SK-N-SH (cell line): ENCODE measurements at regions not wholly inside any gene's neighbourhood (a gene's known extent, or its start where the extent isn't known, plus 50 kb on each side); places are given as distances from the start of the nearest gene placed in this dataset.
"Not testable (repeated sequence)": the region's sequence is repeated elsewhere in the genome, so short reads cannot be mapped to it uniquely, and the experiment has no call there.

Experiments
- CTCF ChIA-PET: fragments of 300-600, 350-600 bp; formaldehyde crosslinking; extraction: SDS; loops from one replicate; lab custom pipeline; 2021; lab: Yijun Ruan, JAX
- POLR2A ChIA-PET: fragments of 350-600 bp; sonication (Branson Sonifier 250); formaldehyde crosslinking; extraction: SDS; loops from one replicate; lab custom pipeline; 2020; ENCODE audit warnings: antibody characterized with exemption, inconsistent platforms; lab: Yijun Ruan, JAX
- DNase-seq: peaks from one replicate; pipeline ENCODE4 v3.0.0; 2012
- H2AFZ ChIP-seq: fragments of 200-600 bp; sonication (generic); 2 replicates; pipeline ENCODE4 v1.8.1; 2016; ENCODE audit warnings: antibody characterized with exemption, mild to moderate bottlenecking, low read depth
- H3F3A ChIP-seq: fragments of 200-600 bp; sonication (generic); replicated peaks from 2 replicates; pipeline ENCODE3; 2016; ENCODE audit warnings: antibody characterized with exemption, mild to moderate bottlenecking; ENCODE audit not compliant: insufficient read depth
- H3K27ac ChIP-seq, 2 experiments: fragments of 200-500 bp in 1 of 2; fragments of 200-600 bp in 1 of 2; sonication (Bioruptor generic) in 1 of 2; sonication (generic), shearing (Covaris generic) in 1 of 2; 2 replicates each; pipeline versions ENCODE4 v1.5.1 to v1.6.1; 2014 to 2016; ENCODE audit warnings: low read depth in 2 of 2, inconsistent platforms in 1 of 2, low read length in 1 of 2, mild to moderate bottlenecking in 1 of 2, mixed read lengths in 1 of 2
- H3K27me3 ChIP-seq: fragments of 200-600 bp; sonication (generic), shearing (Covaris generic); 2 replicates; pipeline ENCODE4 v1.6.1; 2016; ENCODE audit warnings: mixed run types; ENCODE audit not compliant: insufficient read depth
- H3K36me3 ChIP-seq, 2 experiments: fragments of 200-500 bp in 1 of 2; fragments of 200-600 bp in 1 of 2; sonication (Bioruptor generic) in 1 of 2; sonication (generic) in 1 of 2; replicated peaks in 1 of 2; 2 replicates each; pipeline versions ENCODE3 to v1.5.1; 2014 to 2016; ENCODE audit warnings: low read length in 1 of 2, mild to moderate bottlenecking in 1 of 2; ENCODE audit not compliant: insufficient read depth in 2 of 2, control insufficient read depth in 1 of 2
- H3K4me1 ChIP-seq, 2 experiments: fragments of 200-500 bp in 1 of 2; fragments of 200-600 bp in 1 of 2; sonication (Bioruptor generic) in 1 of 2; sonication (generic), shearing (Covaris generic) in 1 of 2; 2 replicates each; pipeline versions ENCODE4 v1.5.1 to v1.6.1; 2014 to 2016; ENCODE audit warnings: low read depth in 1 of 2, low read length in 1 of 2, mixed run types in 1 of 2; ENCODE audit not compliant: insufficient read depth in 2 of 2, control insufficient read depth in 1 of 2
- H3K4me2 ChIP-seq: fragments of 200-600 bp; sonication (generic), shearing (Covaris generic); 2 replicates; pipeline ENCODE4 v1.6.1; 2017; ENCODE audit warnings: mixed run types
- H3K4me3 ChIP-seq, 2 experiments: fragments of 200-500 bp in 1 of 2; fragments of 200-600 bp in 1 of 2; sonication (Bioruptor generic) in 1 of 2; sonication (generic), shearing (Covaris generic) in 1 of 2; 2 replicates each; pipeline versions ENCODE4 v1.5.1 to v1.8.1; 2014 to 2016; ENCODE audit warnings: low read depth in 2 of 2, inconsistent platforms in 1 of 2, low read length in 1 of 2, mild to moderate bottlenecking in 1 of 2, mixed read lengths in 1 of 2, moderate library complexity in 1 of 2
- H3K79me2 ChIP-seq: fragments of 200-600 bp; sonication (generic); 2 replicates; pipeline ENCODE4 v1.8.1; 2017; ENCODE audit warnings: mild to moderate bottlenecking; ENCODE audit not compliant: insufficient read depth
- H3K9ac ChIP-seq: fragments of 200-600 bp; sonication (generic); 2 replicates; pipeline ENCODE4 v1.6.1; 2017; ENCODE audit warnings: mixed run types
- H3K9me2 ChIP-seq: fragments of 200-600 bp; sonication (generic); 2 replicates; pipeline ENCODE4 v1.6.1; 2017; ENCODE audit warnings: mixed run types
- H3K9me3 ChIP-seq: fragments of 200-600 bp; sonication (generic); 2 replicates; pipeline ENCODE4 v1.6.1; 2017; ENCODE audit warnings: mixed run types, mild to moderate bottlenecking, moderate library complexity
- H4K20me1 ChIP-seq: fragments of 200-600 bp; sonication (generic); 2 replicates; pipeline ENCODE4 v1.6.1; 2017; ENCODE audit warnings: mild to moderate bottlenecking, mixed run types; ENCODE audit not compliant: insufficient read depth
- EZH2phosphoT487 ChIP-seq: fragments of 200-600 bp; sonication (generic); IDR thresholded peaks from 2 replicates; pipeline ENCODE4 v1.6.1; 2017; ENCODE audit warnings: low read depth, mixed run types, mild to moderate bottlenecking, antibody characterized with exemption, moderate library complexity, borderline replicate concordance
- FOXJ3 ChIP-seq: sonication (generic); formaldehyde crosslinking; IDR thresholded peaks from 2 replicates; pipeline ENCODE4 v1.5.1; 2020; ENCODE audit warnings: mild to moderate bottlenecking, missing genetic modification reagents
- FOXM1 ChIP-seq: IDR thresholded peaks from 2 replicates; pipeline ENCODE4 v1.4.0; 2012; ENCODE audit warnings: low read depth, mild to moderate bottlenecking
- NRF1 ChIP-seq: IDR thresholded peaks from 2 replicates; pipeline ENCODE4 v1.6.1; 2012; ENCODE audit warnings: low read depth, mild to moderate bottlenecking, low read length
- TAF1 ChIP-seq: IDR thresholded peaks from 2 replicates; pipeline ENCODE4 v1.6.1; 2012; ENCODE audit warnings: low read depth, mild to moderate bottlenecking, low read length, moderate library complexity, borderline replicate concordance
- TCF12 ChIP-seq: IDR thresholded peaks from 2 replicates; pipeline ENCODE4 v1.4.0; 2012
- WGBS: methylation state at CpG from one replicate; pipeline ENCODE4 v1.1.6; 2017; ENCODE audit warnings: low lambda C conversion rate; 5-methylcytosine and 5-hydroxymethylcytosine counted together
- TF ChIP-seq, protein P1 (sequence below): fragments of 200-600 bp; sonication (generic); IDR thresholded peaks from 2 replicates; pipeline ENCODE4 v1.6.1; 2017; ENCODE audit warnings: antibody characterized with exemption, mild to moderate bottlenecking, moderate library complexity
- TF ChIP-seq, protein P2 (sequence below): fragments of 150-350 bp; IDR thresholded peaks from 2 replicates; pipeline ENCODE4 v1.6.1; 2016; ENCODE audit warnings: mild to moderate bottlenecking, low read depth, low read length
- TF ChIP-seq, protein P3 (sequence below): IDR thresholded peaks from 2 replicates; pipeline ENCODE4 v1.4.0; 2012; ENCODE audit warnings: low read depth, borderline replicate concordance
- TF ChIP-seq, protein P4 (sequence below): IDR thresholded peaks from 2 replicates; pipeline ENCODE4 v1.6.1; 2012; ENCODE audit warnings: mild to moderate bottlenecking, low read depth, low read length, moderate library complexity

DNA sequence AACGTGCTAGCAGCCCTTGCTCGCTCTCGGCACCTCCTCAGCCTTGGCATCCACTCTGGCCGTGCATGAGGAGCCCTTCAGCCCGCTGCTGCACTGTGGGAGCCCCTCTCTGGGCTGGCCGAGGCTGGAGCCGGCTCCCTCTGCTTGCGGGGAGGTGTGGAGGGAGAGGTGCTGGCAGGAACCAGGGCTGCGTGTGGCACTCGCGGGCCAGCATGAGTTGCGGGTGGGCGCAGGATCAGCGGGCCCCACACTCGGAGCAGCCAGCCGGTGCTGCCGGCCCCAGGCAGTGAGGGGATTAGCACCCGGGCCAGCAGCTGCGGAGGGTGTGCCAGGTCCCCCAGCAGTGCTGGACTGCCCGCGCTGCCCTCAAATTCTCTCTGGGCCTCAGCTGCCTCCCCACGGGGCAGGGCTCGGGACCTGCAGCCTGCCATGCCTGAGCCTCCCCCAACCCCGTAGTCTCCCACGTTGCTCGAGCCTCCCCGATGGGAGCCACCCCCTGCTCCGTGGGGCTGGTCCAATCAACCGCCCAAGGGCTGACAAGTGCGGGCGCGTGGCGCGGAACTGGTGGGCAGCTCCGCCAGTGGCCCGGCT, 1743.4 kb upstream of the CELF4 start:
- POLR2A ChIA-PET, H3K9ac ChIP-seq, H3K36me3 ChIP-seq, H3K27me3 ChIP-seq, H3K4me3 ChIP-seq, H4K20me1 ChIP-seq, H2AFZ ChIP-seq, DNase-seq, H3K79me2 ChIP-seq, H3K4me2 ChIP-seq, CTCF ChIA-PET, H3K27ac ChIP-seq, H3K9me2 ChIP-seq, H3K4me1 ChIP-seq, H3F3A ChIP-seq, H3K9me3 ChIP-seq: not testable (repeated sequence)
- 56% methylated on average over 9 of the region's 36 CpGs for WGBS

DNA sequence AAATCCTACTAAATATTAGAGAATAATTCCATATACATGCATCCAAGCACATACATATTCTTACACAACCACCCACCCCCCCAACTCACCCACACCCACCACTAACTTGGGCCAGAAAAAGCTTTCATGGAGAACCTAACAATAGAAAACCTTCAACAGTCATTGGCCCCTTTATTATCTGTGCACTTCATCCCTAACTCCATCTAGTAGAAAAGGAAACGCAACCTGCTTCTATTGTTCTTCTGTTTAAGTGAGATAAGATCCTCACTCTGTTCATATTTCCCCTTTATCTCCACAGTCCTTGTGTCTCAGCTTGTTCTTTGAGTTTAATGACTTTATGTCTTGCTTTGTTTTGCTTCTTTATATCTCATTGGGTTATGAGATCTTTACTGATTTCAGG, 1740.2 kb upstream of the CELF4 start:
- no peak overlapping the region for H3K27ac ChIP-seq
- CTCF ChIA-PET: no interaction called here
- POLR2A ChIA-PET: no interaction called here
- H3K9ac ChIP-seq: no peak overlapping the region
- no peaks in the 10 kb centered on the region for H3K36me3 ChIP-seq
- H3K79me2 ChIP-seq: no peaks in the 10 kb centered on the region
- no peak overlapping the region for H3K4me3 ChIP-seq
- no peaks in the 10 kb centered on the region for H3F3A ChIP-seq
- H4K20me1 ChIP-seq: no peaks in the 10 kb centered on the region
- 31% methylated on average over 1 of the region's 1 CpG for WGBS
- H3K9me3 ChIP-seq: 0 out of 2 replicates have a peak, but pooled peaks cover 3% of the 10 kb centered on the region
- no peak for DNase-seq
- no peaks in the 10 kb centered on the region for H3K27me3 ChIP-seq
- H3K4me1 ChIP-seq: no peaks in the 10 kb centered on the region
- H3K4me2 ChIP-seq: no peak overlapping the region
- no peak overlapping the region for H2AFZ ChIP-seq
- no peaks in the 10 kb centered on the region for H3K9me2 ChIP-seq
- TF ChIP-seq, protein P1, sequence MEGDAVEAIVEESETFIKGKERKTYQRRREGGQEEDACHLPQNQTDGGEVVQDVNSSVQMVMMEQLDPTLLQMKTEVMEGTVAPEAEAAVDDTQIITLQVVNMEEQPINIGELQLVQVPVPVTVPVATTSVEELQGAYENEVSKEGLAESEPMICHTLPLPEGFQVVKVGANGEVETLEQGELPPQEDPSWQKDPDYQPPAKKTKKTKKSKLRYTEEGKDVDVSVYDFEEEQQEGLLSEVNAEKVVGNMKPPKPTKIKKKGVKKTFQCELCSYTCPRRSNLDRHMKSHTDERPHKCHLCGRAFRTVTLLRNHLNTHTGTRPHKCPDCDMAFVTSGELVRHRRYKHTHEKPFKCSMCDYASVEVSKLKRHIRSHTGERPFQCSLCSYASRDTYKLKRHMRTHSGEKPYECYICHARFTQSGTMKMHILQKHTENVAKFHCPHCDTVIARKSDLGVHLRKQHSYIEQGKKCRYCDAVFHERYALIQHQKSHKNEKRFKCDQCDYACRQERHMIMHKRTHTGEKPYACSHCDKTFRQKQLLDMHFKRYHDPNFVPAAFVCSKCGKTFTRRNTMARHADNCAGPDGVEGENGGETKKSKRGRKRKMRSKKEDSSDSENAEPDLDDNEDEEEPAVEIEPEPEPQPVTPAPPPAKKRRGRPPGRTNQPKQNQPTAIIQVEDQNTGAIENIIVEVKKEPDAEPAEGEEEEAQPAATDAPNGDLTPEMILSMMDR: no peak
- TF ChIP-seq TCF12 (no peak), NRF1 (no peak), FOXJ3 (CRISPR knock-in tag) (no peak), FOXM1 (no peak), EZH2phosphoT487 (no peak), TAF1 (no peak)
- TF ChIP-seq, protein P2, sequence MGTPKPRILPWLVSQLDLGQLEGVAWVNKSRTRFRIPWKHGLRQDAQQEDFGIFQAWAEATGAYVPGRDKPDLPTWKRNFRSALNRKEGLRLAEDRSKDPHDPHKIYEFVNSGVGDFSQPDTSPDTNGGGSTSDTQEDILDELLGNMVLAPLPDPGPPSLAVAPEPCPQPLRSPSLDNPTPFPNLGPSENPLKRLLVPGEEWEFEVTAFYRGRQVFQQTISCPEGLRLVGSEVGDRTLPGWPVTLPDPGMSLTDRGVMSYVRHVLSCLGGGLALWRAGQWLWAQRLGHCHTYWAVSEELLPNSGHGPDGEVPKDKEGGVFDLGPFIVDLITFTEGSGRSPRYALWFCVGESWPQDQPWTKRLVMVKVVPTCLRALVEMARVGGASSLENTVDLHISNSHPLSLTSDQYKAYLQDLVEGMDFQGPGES: no peak
- TF ChIP-seq, protein P3, sequence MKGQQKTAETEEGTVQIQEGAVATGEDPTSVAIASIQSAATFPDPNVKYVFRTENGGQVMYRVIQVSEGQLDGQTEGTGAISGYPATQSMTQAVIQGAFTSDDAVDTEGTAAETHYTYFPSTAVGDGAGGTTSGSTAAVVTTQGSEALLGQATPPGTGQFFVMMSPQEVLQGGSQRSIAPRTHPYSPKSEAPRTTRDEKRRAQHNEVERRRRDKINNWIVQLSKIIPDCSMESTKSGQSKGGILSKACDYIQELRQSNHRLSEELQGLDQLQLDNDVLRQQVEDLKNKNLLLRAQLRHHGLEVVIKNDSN: no peak
- TF ChIP-seq, protein P4, sequence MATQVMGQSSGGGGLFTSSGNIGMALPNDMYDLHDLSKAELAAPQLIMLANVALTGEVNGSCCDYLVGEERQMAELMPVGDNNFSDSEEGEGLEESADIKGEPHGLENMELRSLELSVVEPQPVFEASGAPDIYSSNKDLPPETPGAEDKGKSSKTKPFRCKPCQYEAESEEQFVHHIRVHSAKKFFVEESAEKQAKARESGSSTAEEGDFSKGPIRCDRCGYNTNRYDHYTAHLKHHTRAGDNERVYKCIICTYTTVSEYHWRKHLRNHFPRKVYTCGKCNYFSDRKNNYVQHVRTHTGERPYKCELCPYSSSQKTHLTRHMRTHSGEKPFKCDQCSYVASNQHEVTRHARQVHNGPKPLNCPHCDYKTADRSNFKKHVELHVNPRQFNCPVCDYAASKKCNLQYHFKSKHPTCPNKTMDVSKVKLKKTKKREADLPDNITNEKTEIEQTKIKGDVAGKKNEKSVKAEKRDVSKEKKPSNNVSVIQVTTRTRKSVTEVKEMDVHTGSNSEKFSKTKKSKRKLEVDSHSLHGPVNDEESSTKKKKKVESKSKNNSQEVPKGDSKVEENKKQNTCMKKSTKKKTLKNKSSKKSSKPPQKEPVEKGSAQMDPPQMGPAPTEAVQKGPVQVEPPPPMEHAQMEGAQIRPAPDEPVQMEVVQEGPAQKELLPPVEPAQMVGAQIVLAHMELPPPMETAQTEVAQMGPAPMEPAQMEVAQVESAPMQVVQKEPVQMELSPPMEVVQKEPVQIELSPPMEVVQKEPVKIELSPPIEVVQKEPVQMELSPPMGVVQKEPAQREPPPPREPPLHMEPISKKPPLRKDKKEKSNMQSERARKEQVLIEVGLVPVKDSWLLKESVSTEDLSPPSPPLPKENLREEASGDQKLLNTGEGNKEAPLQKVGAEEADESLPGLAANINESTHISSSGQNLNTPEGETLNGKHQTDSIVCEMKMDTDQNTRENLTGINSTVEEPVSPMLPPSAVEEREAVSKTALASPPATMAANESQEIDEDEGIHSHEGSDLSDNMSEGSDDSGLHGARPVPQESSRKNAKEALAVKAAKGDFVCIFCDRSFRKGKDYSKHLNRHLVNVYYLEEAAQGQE: no peak
- TF ChIP-seq, all 33 proteins: peak for 0
